Endothelial cell of umbilical vein (primary cell): ENCODE measurements at regions not wholly inside any gene's neighbourhood (a gene's known extent, or its start where the extent isn't known, plus 50 kb on each side); places are given as distances from the start of the nearest gene placed in this dataset.

Experiments used
- BruUV-seq: library from RNA; stranded (reverse); fragments of 400-500 nt; replicated peaks from 2 replicates; lab custom pipeline; 2021; lab: Mats Ljungman, UMichigan
- CTCF ChIA-PET: fragments of 300-600, 350-600 bp; sonication (Branson Sonifier 250); formaldehyde crosslinking; loops from one replicate; lab custom pipeline; 2021; ENCODE audit warnings: antibody characterized with exemption, inconsistent platforms; lab: Charles Lee
- POLR2A ChIA-PET: fragments of 300-600, 350-600 bp; sonication (Branson Sonifier 250); formaldehyde crosslinking; loops from one replicate; lab custom pipeline; 2021; ENCODE audit warnings: antibody characterized with exemption, inconsistent platforms; lab: Charles Lee
- DNase-seq: peaks from one replicate; pipeline ENCODE4 v3.0.0-alpha.2; 2011; ENCODE audit warnings: low read depth, low spot score
- FAIRE-seq: peaks from 2 replicates; lab custom pipeline; 2011; peaks lifted over from hg19 to GRCh38; lab: Jason Lieb, UNC
- H2AFZ ChIP-seq: 2 replicates; pipeline ENCODE4 v1.6.0; 2012; ENCODE audit warnings: low read depth, low read length, control low read depth, inconsistent platforms
- H3K27ac ChIP-seq: 2 replicates; pipeline ENCODE4 v1.5.1; 2011; ENCODE audit warnings: low read depth, mild to moderate bottlenecking, control low read depth, low read length, moderate library complexity; ENCODE audit not compliant: insufficient read depth
- H3K27me3 ChIP-seq, 2 experiments: 2 replicates each; pipeline versions ENCODE4 v1.6.0 to v1.6.1; 2011; ENCODE audit warnings: low read length in 2 of 2, mixed read lengths in 1 of 2; ENCODE audit not compliant: control insufficient read depth in 2 of 2, insufficient read depth in 2 of 2
- H3K36me3 ChIP-seq, 2 experiments: 2 replicates in 1 of 2; 3 replicates in 1 of 2; pipeline ENCODE4 v1.5.1; 2011; ENCODE audit warnings: low read length in 2 of 2, mild to moderate bottlenecking in 1 of 2, moderate library complexity in 1 of 2; ENCODE audit not compliant: control insufficient read depth in 2 of 2, insufficient read depth in 2 of 2; ENCODE audit errors: extremely low read depth in 1 of 2
- H3K4me1 ChIP-seq: 3 replicates; pipeline ENCODE4 v1.5.1; 2011; ENCODE audit warnings: mild to moderate bottlenecking, low read length; ENCODE audit not compliant: control insufficient read depth, insufficient read depth; ENCODE audit errors: extremely low read depth
- H3K4me2 ChIP-seq: 2 replicates; pipeline ENCODE4 v1.6.1; 2011; ENCODE audit warnings: low read length, control low read depth, mixed read lengths; ENCODE audit not compliant: insufficient read depth
- H3K4me3 ChIP-seq, 3 experiments: fragments of 200-600 bp in 1 of 3; sonication (generic), shearing (Covaris generic) in 1 of 3; replicated peaks in 1 of 3; 2 replicates each; pipeline ENCODE4 v1.5.1; 2011 to 2016; ENCODE audit warnings: control low read depth in 3 of 3, low read length in 3 of 3, mild to moderate bottlenecking in 2 of 3, inconsistent platforms in 1 of 3, low read depth in 1 of 3, moderate library complexity in 1 of 3; ENCODE audit not compliant: insufficient read depth in 1 of 3
- H3K79me2 ChIP-seq: 2 replicates; pipeline ENCODE4 v1.6.0; 2012; ENCODE audit warnings: low read length, inconsistent platforms; ENCODE audit not compliant: control insufficient read depth, insufficient read depth
- H3K9ac ChIP-seq: replicated peaks from 2 replicates; pipeline ENCODE3; 2011; ENCODE audit warnings: low read length, control low read depth; ENCODE audit not compliant: insufficient read depth; ENCODE audit errors: extremely low read depth
- H3K9me1 ChIP-seq: replicated peaks from 3 replicates; pipeline ENCODE4 v1.6.0; 2011; ENCODE audit warnings: mild to moderate bottlenecking, low read length; ENCODE audit not compliant: control insufficient read depth, insufficient read depth; ENCODE audit errors: extremely low read depth
- H3K9me3 ChIP-seq: replicated peaks from 2 replicates; pipeline ENCODE4 v1.5.1; 2012; ENCODE audit warnings: low read length, inconsistent platforms; ENCODE audit not compliant: control insufficient read depth, insufficient read depth
- H4K20me1 ChIP-seq: replicated peaks from 2 replicates; pipeline ENCODE3; 2011; ENCODE audit warnings: mild to moderate bottlenecking, low read length; ENCODE audit not compliant: control insufficient read depth, insufficient read depth; ENCODE audit errors: extremely low read depth
- EZH2 ChIP-seq: IDR thresholded peaks from 2 replicates; pipeline ENCODE4 v1.6.1; 2012; ENCODE audit warnings: borderline replicate concordance, low read depth, mild to moderate bottlenecking, moderate library complexity, low read length, inconsistent platforms; ENCODE audit not compliant: severe bottlenecking
- FOS ChIP-seq: IDR thresholded peaks from 2 replicates; pipeline ENCODE4 v1.6.1; 2011; ENCODE audit warnings: mild to moderate bottlenecking, low read length, moderate library complexity, borderline replicate concordance; ENCODE audit not compliant: insufficient read depth
- GATA2 ChIP-seq: IDR thresholded peaks from 2 replicates; pipeline ENCODE4 v1.7.0; 2011; ENCODE audit warnings: low read depth, mild to moderate bottlenecking, moderate library complexity, mixed read lengths, low read length; ENCODE audit not compliant: insufficient read length, insufficient read depth
- JUN ChIP-seq: IDR thresholded peaks from 2 replicates; pipeline ENCODE4 v1.6.1; 2011; ENCODE audit warnings: borderline replicate concordance, low read depth; ENCODE audit not compliant: insufficient read length, insufficient read depth
- MYC ChIP-seq: IDR thresholded peaks from one replicate; pipeline ENCODE4 v1.6.1; 2011; ENCODE audit warnings: mild to moderate bottlenecking, low read depth, low read length
- POLR2A ChIP-seq: IDR thresholded peaks from 2 replicates; pipeline ENCODE4 v1.6.1; 2012; ENCODE audit warnings: low read depth, mild to moderate bottlenecking, control low read depth, low read length
- POLR2AphosphoS5 ChIP-seq: IDR thresholded peaks from 2 replicates; pipeline ENCODE4 v1.6.1; 2012; ENCODE audit warnings: low read depth, mild to moderate bottlenecking, control low read depth, low read length, moderate library complexity; ENCODE audit not compliant: insufficient read depth
- dilution Hi-C: fragments of 300-500 bp; cut with MboI; formaldehyde crosslinking; loops from one replicate; pipeline ENCODE4 v1.15.0; 2019; ENCODE audit warnings: low sequenced_read_pairs; ENCODE audit not compliant: extremely low pct_ligation_motif_present
- intact Hi-C: fragments of 100-400 bp; cut with micrococcal nuclease; formaldehyde crosslinking; loops from one replicate; pipeline ENCODE4 v1.10.0; 2022
- TF ChIP-seq, protein P1 (sequence below), 2 donors: IDR thresholded peaks; 1 replicate in 1 of 2; 2 replicates in 1 of 2; pipeline ENCODE4 v1.5.1; 2011; ENCODE audit warnings: low read length in 2 of 2, mild to moderate bottlenecking in 2 of 2, moderate library complexity in 2 of 2, control low read depth in 1 of 2, inconsistent platforms in 1 of 2, low read depth in 1 of 2; ENCODE audit not compliant: insufficient read depth in 1 of 2; ENCODE audit errors: extremely low read depth in 1 of 2
- TF ChIP-seq, protein P2 (sequence below): IDR thresholded peaks from 2 replicates; pipeline ENCODE4 v1.6.1; 2011; ENCODE audit not compliant: insufficient read depth, insufficient read length

DNA sequence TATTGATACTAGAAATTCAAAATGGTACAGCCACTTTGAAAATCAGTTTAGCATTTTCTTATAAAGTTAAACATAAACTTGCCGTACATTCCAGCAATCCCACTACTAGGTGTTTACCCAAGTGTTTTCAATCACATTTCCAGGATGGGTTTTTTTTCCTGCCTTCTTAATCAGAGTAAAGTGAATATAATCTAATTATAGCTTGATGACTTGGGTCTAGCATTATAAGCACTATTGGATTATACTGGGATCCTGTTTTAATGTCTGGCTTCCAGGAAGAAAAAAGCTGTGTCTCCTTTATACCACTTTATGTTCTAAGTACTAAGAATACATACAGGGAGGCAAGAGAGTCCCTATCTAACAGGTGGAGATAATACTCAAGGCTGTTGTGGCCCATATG is 103.3 kb upstream of the KLHL13 start:
- Histone ChIP-seq H3K27ac (no peak overlapping the region), H3K27me3 (no peaks in the 10 kb centered on the region), H3K9ac (no peak overlapping the region), H3K9me3 (no peaks in the 10 kb centered on the region), H3K4me1 (peaks cover 32% of the 10 kb centered on the region), H3K79me2 (no peaks in the 10 kb centered on the region), H3K36me3 (no peaks in the 10 kb centered on the region), H4K20me1 (no peaks in the 10 kb centered on the region), H3K4me3 (no peak overlapping the region), H2AFZ (no peak overlapping the region), H3K4me2 (no peak overlapping the region), H3K9me1 (no peaks in the 10 kb centered on the region)
- TF ChIP-seq POLR2A (no peak), GATA2 (no peak), JUN (no peak), POLR2AphosphoS5 (no peak), FOS (no peak), MYC (no peak), EZH2 (no peak)
- TF ChIP-seq, protein P1, sequence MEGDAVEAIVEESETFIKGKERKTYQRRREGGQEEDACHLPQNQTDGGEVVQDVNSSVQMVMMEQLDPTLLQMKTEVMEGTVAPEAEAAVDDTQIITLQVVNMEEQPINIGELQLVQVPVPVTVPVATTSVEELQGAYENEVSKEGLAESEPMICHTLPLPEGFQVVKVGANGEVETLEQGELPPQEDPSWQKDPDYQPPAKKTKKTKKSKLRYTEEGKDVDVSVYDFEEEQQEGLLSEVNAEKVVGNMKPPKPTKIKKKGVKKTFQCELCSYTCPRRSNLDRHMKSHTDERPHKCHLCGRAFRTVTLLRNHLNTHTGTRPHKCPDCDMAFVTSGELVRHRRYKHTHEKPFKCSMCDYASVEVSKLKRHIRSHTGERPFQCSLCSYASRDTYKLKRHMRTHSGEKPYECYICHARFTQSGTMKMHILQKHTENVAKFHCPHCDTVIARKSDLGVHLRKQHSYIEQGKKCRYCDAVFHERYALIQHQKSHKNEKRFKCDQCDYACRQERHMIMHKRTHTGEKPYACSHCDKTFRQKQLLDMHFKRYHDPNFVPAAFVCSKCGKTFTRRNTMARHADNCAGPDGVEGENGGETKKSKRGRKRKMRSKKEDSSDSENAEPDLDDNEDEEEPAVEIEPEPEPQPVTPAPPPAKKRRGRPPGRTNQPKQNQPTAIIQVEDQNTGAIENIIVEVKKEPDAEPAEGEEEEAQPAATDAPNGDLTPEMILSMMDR (IDR thresholded peaks at IDR 0.05; ENCODE audit: extremely low read depth in 1 of 2, insufficient read depth in 1 of 2, low read depth in 1 of 2, low read length in 2 of 2): no peak
- TF ChIP-seq, protein P2, sequence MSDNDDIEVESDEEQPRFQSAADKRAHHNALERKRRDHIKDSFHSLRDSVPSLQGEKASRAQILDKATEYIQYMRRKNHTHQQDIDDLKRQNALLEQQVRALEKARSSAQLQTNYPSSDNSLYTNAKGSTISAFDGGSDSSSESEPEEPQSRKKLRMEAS: no peak
- BruUV-seq: no TSS peak
- intact Hi-C loops: loop anchor here (5.0 to 10.0 kb wide), 3 partner anchors 38 to 315 kb away; no protein-coding TSS in a partner anchor
- FAIRE-seq (no peak), DNase-seq (no peak)
- dilution Hi-C loops: no loop called here
- ChIA-PET POLR2A (no interaction called here), CTCF (no interaction called here)
